Immature natural killer cell (primary cell): ENCODE measurements at regions not wholly inside any gene's neighbourhood (a gene's known extent, or its start where the extent isn't known, plus 50 kb on each side); places are given as distances from the start of the nearest gene placed in this dataset.

Experiments used
- DNase-seq, 3 donors: peaks; one replicate each; pipeline ENCODE4 v3.0.0; 2022; ENCODE audit warnings: mixed read lengths in 1 of 3
- H3K27ac Mint-ChIP-seq, 6 donors: one replicate each; pipeline ENCODE4 v1.8.0; 2020; ENCODE audit warnings: mixed read lengths in 6 of 6, mild to moderate bottlenecking in 5 of 6, inconsistent platforms in 4 of 6, moderate library complexity in 3 of 6
- H3K27me3 Mint-ChIP-seq, 3 donors: one replicate each; pipeline ENCODE4 v1.8.0; 2020 to 2021; ENCODE audit warnings: low read depth in 3 of 3, mild to moderate bottlenecking in 3 of 3, mixed read lengths in 3 of 3, moderate library complexity in 3 of 3, inconsistent platforms in 1 of 3
- H3K36me3 Mint-ChIP-seq, 3 donors: one replicate each; pipeline ENCODE4 v1.8.0; 2020; ENCODE audit warnings: mixed read lengths in 3 of 3, inconsistent platforms in 2 of 3, mild to moderate bottlenecking in 2 of 3
- H3K4me1 Mint-ChIP-seq, 2 donors: one replicate each; pipeline ENCODE4 v1.8.0; 2020; ENCODE audit warnings: inconsistent platforms in 2 of 2, mild to moderate bottlenecking in 2 of 2, mixed read lengths in 2 of 2, moderate library complexity in 1 of 2
- H3K4me3 Mint-ChIP-seq, 5 donors: one replicate each; pipeline ENCODE4 v1.8.0; 2020; ENCODE audit warnings: mild to moderate bottlenecking in 5 of 5, mixed read lengths in 5 of 5, inconsistent platforms in 3 of 5, moderate library complexity in 3 of 5
- H3K9me3 Mint-ChIP-seq, 6 donors: one replicate each; pipeline ENCODE4 v1.8.0; 2020; ENCODE audit warnings: mild to moderate bottlenecking in 6 of 6, mixed read lengths in 6 of 6, inconsistent platforms in 4 of 6, moderate library complexity in 3 of 6

- peaks cover 0 to 34% (median 9%) of the 10 kb centered on the region in 6 donors for H3K9me3 Mint-ChIP-seq
- no peaks in the 10 kb centered on the region for H3K4me1 Mint-ChIP-seq
- H3K27me3 Mint-ChIP-seq: no peaks in the 10 kb centered on the region
- no peaks in the 10 kb centered on the region for H3K36me3 Mint-ChIP-seq
- DNase-seq: no peak
- no peak overlapping the region for H3K27ac Mint-ChIP-seq
- no peak overlapping the region for H3K4me3 Mint-ChIP-seq
Observed at GRCh38 chr5:120738568-120738967, 274.5 kb downstream of the PRR16 start.

DNA sequence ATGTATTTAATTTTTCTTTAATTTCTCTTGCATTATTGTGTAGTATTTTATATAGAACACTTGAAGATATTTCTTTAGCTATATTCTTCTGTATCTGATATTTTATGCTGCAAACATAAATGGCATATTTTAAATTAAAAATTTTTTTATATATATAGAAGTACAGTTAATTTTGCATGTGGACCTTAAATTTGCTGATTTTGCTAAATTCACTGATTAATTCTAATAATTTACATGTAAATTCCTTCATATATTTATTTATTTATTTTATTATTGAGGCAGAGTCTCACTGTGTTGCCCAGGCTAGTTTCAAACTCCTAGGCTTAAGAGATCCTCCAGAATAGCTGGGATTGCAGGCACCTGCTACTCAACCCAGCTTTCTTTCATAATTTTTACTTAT lies 276.9 kb downstream of the PRR16 start:
- H3K4me3 Mint-ChIP-seq: no peak overlapping the region
- H3K9me3 Mint-ChIP-seq: peaks cover 0 to 34% (median 10%) of the 10 kb centered on the region in 6 donors
- H3K27me3 Mint-ChIP-seq: peaks cover 0 to 1% (median 0%) of the 10 kb centered on the region in 3 donors
- H3K4me1 Mint-ChIP-seq: no peaks in the 10 kb centered on the region
- H3K36me3 Mint-ChIP-seq: no peaks in the 10 kb centered on the region
- DNase-seq: no peak
- H3K27ac Mint-ChIP-seq: no peak overlapping the region

- H3K4me1 Mint-ChIP-seq: no peaks in the 10 kb centered on the region
- H3K4me3 Mint-ChIP-seq: no peak overlapping the region
- no peaks in the 10 kb centered on the region for H3K36me3 Mint-ChIP-seq
- no peak for DNase-seq
- H3K27me3 Mint-ChIP-seq: peaks cover 0 to 1% (median 0%) of the 10 kb centered on the region in 3 donors
- H3K27ac Mint-ChIP-seq: no peak overlapping the region
- peaks cover 9 to 47% (median 16%) of the 10 kb centered on the region in 6 donors for H3K9me3 Mint-ChIP-seq
Observed at GRCh38 chr5:120748474-120748873, 284.4 kb downstream of the PRR16 start.

GRCh38 chr5:120749737-120750136 lies 285.6 kb downstream of the PRR16 start:
- no peak overlapping the region for H3K4me3 Mint-ChIP-seq
- H3K9me3 Mint-ChIP-seq: peaks cover 6 to 40% (median 16%) of the 10 kb centered on the region in 6 donors

GRCh38 chr5:120759587-120759986 lies 295.5 kb downstream of the PRR16 start:
- Mint-ChIP-seq H3K4me1 (no peaks in the 10 kb centered on the region), H3K4me3 (no peak overlapping the region), H3K9me3 (peaks cover 8 to 38% (median 14%) of the 10 kb centered on the region in 6 donors), H3K27ac (no peak overlapping the region), H3K36me3 (no peaks in the 10 kb centered on the region), H3K27me3 (peaks cover 0 to 2% (median 0%) of the 10 kb centered on the region in 3 donors)
- DNase-seq: no peak

More at GRCh38 chr5:120749737-120750136, 285.6 kb downstream of the PRR16 start:
- Mint-ChIP-seq H3K27me3 (no peaks in the 10 kb centered on the region), H3K27ac (no peak overlapping the region), H3K4me1 (no peaks in the 10 kb centered on the region), H3K36me3 (no peaks in the 10 kb centered on the region)
- DNase-seq: no peak

- Mint-ChIP-seq H3K4me3 (no peak overlapping the region), H3K9me3 (peaks cover 9 to 34% (median 11%) of the 10 kb centered on the region in 6 donors), H3K27me3 (no peaks in the 10 kb centered on the region), H3K27ac (no peak overlapping the region), H3K4me1 (no peaks in the 10 kb centered on the region), H3K36me3 (no peaks in the 10 kb centered on the region)
- no peak for DNase-seq
Observed at GRCh38 chr5:120761986-120762385, 297.9 kb downstream of the PRR16 start.

DNA sequence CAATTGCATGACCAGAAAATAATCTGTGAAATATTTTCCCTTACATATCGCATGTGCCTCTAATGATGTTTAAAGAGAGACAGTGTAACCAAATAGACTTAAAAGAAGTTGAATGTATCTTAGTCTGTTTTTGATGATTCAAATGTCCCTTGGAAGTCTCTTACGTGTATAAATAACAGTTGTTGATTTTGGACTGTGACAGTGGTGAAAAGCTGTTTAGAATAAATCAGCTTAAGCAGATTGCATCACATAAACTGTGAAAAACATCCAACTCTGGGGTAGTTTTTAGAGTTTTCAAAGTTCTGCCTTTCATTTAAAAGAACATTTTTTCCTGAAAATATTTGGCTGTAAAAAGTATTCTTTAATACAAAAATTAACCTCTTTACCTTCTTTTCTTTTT lies 301.1 kb downstream of the PRR16 start:
- H3K4me3 Mint-ChIP-seq: no peak overlapping the region
- no peak overlapping the region for H3K27ac Mint-ChIP-seq
- H3K36me3 Mint-ChIP-seq: no peaks in the 10 kb centered on the region
- no peak for DNase-seq
- H3K27me3 Mint-ChIP-seq: peaks cover 0 to 5% (median 0%) of the 10 kb centered on the region in 3 donors
- no peaks in the 10 kb centered on the region for H3K4me1 Mint-ChIP-seq
- peaks cover 7 to 46% (median 22%) of the 10 kb centered on the region in 6 donors for H3K9me3 Mint-ChIP-seq

- Mint-ChIP-seq H3K27me3 (peaks cover 0 to 5% (median 0%) of the 10 kb centered on the region in 3 donors), H3K4me3 (no peak overlapping the region), H3K9me3 (peaks cover 4 to 50% (median 18%) of the 10 kb centered on the region in 6 donors), H3K36me3 (no peaks in the 10 kb centered on the region), H3K4me1 (no peaks in the 10 kb centered on the region), H3K27ac (no peak overlapping the region)
- DNase-seq: no peak
Observed at GRCh38 chr5:120767178-120767820, 303.2 kb downstream of the PRR16 start.

GRCh38 chr5:120769312-120769872 lies 305.3 kb downstream of the PRR16 start:
- no peak overlapping the region for H3K4me3 Mint-ChIP-seq
- no peak for DNase-seq
- H3K9me3 Mint-ChIP-seq: peaks cover 2 to 40% (median 10%) of the 10 kb centered on the region in 6 donors
- H3K27ac Mint-ChIP-seq: no peak overlapping the region
- H3K4me1 Mint-ChIP-seq: no peaks in the 10 kb centered on the region
- peaks cover 0 to 5% (median 0%) of the 10 kb centered on the region in 3 donors for H3K27me3 Mint-ChIP-seq
- no peaks in the 10 kb centered on the region for H3K36me3 Mint-ChIP-seq

DNA sequence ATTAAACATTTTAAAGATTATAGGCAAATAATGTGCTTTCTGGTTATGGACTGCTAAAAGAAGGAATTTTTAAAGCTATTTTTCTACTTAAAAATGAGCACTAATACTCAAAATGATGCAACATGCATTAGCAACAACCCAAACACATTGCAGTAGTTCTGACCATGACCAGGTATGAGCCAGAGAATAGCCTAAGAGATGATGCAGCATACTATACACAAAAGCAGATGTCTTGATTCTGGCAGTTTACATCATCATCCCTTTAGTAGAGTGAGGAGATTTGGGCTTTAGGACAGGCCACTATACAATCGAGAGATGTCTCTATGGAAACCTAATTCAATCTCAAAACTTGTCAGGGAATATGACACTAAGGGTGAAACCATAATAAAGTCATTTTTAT lies 307.1 kb downstream of the PRR16 start:
- Mint-ChIP-seq H3K27ac (no peak overlapping the region), H3K27me3 (peaks cover 0 to 5% (median 0%) of the 10 kb centered on the region in 3 donors), H3K9me3 (peaks cover 6 to 38% (median 19%) of the 10 kb centered on the region in 6 donors), H3K36me3 (no peaks in the 10 kb centered on the region), H3K4me1 (no peaks in the 10 kb centered on the region), H3K4me3 (no peak overlapping the region)
- no peak for DNase-seq

- Mint-ChIP-seq H3K27me3 (no peaks in the 10 kb centered on the region), H3K27ac (no peak overlapping the region), H3K9me3 (peaks cover 3 to 54% (median 13%) of the 10 kb centered on the region in 6 donors), H3K36me3 (no peaks in the 10 kb centered on the region), H3K4me3 (no peak overlapping the region), H3K4me1 (no peaks in the 10 kb centered on the region)
- no peak for DNase-seq
Observed at GRCh38 chr5:120778491-120779484, 314.7 kb downstream of the PRR16 start.

GRCh38 chr5:120779674-120780073 lies 315.6 kb downstream of the PRR16 start:
- Mint-ChIP-seq H3K4me1 (no peaks in the 10 kb centered on the region), H3K27ac (no peak overlapping the region), H3K27me3 (no peaks in the 10 kb centered on the region), H3K9me3 (peaks cover 3 to 53% (median 15%) of the 10 kb centered on the region in 6 donors), H3K36me3 (no peaks in the 10 kb centered on the region), H3K4me3 (no peak overlapping the region)
- no peak for DNase-seq

DNA sequence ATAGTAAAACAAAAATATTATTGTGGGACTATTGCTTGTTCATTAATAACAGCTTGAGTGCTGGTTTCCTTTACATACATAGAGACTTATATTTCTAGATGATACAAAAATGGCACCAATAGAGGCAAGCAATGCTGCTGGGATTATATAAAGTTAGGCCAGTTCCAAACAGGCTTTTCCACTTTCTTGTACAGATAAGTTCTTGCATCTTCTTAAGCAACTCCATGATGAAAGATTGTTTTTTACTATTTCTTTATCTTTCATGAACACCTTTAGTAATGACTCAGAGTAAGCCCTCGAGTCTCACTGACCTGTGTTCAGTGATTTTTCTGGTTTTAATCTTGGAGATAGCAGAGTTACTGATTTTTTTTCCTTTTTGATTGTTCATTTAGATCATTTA lies 324.4 kb downstream of the PRR16 start:
- Mint-ChIP-seq H3K9me3 (peaks cover 0 to 21% (median 3%) of the 10 kb centered on the region in 6 donors), H3K4me1 (no peaks in the 10 kb centered on the region), H3K4me3 (no peak overlapping the region), H3K36me3 (no peaks in the 10 kb centered on the region), H3K27me3 (no peaks in the 10 kb centered on the region), H3K27ac (no peak overlapping the region)
- DNase-seq: no peak

DNA sequence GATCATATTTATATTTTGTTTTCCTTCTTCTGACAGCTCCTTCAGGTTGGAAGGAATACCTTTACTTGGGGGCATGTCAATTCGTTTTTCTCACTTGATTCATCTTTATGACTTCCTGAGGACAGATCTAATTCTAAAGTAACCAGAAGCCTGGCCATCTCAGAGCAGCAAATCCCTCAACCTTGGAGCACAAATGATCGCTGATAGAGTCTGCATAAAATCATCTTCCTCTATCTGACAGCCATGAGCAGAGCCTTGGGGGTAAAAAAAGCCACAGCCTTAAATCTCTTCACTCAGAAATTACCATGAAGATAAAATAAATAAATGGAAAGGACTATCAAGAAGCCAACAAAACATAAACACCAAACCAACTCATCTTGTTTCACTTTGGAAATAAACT lies 325.8 kb downstream of the PRR16 start:
- peaks cover 0 to 17% (median 2%) of the 10 kb centered on the region in 6 donors for H3K9me3 Mint-ChIP-seq
- DNase-seq: no peak
- no peaks in the 10 kb centered on the region for H3K27me3 Mint-ChIP-seq
- H3K4me3 Mint-ChIP-seq: no peak overlapping the region
- no peak overlapping the region for H3K27ac Mint-ChIP-seq
- H3K4me1 Mint-ChIP-seq: no peaks in the 10 kb centered on the region
- no peaks in the 10 kb centered on the region for H3K36me3 Mint-ChIP-seq
